Stimulated activated CD4-positive, alpha-beta T cell treated with anti-CD3 and anti-CD28 coated beads, Interleukin-12 subunit alpha, Interleukin-12 subunit beta, amount 100 ng/mL, for 24 hours (primary cell): ENCODE measurements at regions not wholly inside any gene's neighbourhood (a gene's known extent, or its start where the extent isn't known, plus 50 kb on each side); places are given as distances from the start of the nearest gene placed in this dataset.
"Not testable (repeated sequence)": the region's sequence is repeated elsewhere in the genome, so short reads cannot be mapped to it uniquely, and the experiment has no call there.

ENCODE experiments used
- DNase-seq, 2 experiments: peaks; one replicate each; pipeline ENCODE4 v3.0.0-alpha.2; 2020; ENCODE audit warnings: low read depth in 2 of 2

DNA sequence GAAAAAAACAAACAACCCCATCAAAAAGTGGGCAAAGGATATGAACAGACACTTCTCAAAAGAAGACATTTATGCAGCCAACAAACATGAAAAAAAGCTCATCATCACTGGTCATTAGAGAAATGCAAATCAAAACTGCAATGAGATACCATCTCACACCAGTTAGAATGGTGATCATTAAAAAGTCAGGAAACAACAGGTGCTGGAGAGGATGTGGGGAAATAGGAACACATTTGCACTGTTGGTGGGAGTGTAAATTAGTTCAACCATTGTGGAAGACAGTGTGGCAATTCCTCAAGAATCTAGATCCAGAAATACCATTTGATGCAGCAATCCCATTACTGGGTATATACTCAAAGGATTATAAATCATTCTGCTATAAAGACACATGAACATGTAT lies 85.5 kb upstream of the WSB1 start:
- DNase-seq: not testable (repeated sequence)

GRCh38 chr17:27209316-27209715 lies 84.6 kb upstream of the WSB1 start:
- DNase-seq: no peak

- DNase-seq: not testable (repeated sequence)
Observed at GRCh38 chr17:27210809-27211208, 83.1 kb upstream of the WSB1 start.

- no peak for DNase-seq
Observed at GRCh38 chr17:27216836-27217235, 77.1 kb upstream of the WSB1 start.

DNA sequence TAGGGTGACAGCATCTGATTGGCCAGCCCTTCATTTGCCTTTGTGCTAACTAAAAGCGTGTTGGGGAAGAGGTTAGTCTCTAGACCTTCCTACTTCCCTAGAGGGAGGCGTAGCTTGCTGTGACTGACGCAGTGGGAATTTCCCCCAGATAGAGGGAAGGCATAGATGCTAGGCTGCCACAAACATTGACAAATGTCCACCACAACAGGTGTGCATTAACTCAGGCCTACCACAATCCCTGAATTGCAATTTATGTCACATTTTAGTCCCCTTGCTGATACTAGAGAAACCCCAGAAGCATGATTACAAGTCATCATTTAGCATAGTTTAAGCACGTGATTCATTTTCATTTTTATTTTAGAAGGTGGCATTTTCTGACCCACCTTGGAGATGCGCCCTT lies 76.3 kb upstream of the WSB1 start:
- no peak for DNase-seq

DNA sequence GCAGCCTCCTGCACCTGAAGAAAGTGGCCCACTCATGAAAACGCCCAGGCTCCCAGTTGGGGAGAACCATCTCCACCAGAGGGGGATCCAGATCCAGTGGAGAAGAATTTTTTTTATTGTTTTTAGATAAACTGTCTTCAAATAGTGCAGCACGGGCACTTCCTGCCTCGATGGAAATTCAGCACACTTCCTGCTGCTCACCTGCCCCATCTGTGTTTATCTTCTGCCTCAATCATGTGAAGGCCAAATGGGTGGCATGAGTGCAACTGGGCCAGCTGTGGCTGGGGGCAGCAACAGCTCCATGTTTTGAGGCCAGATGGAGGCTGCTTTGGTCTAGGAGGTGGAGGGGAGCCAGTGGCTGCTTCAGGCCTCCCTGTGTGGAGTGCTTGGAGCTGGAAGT lies 75.9 kb upstream of the WSB1 start:
- no peak for DNase-seq

- no peak for DNase-seq
Observed at GRCh38 chr17:27218719-27219488, 75.0 kb upstream of the WSB1 start.

GRCh38 chr17:27222515-27222914 lies 71.4 kb upstream of the WSB1 start:
- no peak for DNase-seq

DNA sequence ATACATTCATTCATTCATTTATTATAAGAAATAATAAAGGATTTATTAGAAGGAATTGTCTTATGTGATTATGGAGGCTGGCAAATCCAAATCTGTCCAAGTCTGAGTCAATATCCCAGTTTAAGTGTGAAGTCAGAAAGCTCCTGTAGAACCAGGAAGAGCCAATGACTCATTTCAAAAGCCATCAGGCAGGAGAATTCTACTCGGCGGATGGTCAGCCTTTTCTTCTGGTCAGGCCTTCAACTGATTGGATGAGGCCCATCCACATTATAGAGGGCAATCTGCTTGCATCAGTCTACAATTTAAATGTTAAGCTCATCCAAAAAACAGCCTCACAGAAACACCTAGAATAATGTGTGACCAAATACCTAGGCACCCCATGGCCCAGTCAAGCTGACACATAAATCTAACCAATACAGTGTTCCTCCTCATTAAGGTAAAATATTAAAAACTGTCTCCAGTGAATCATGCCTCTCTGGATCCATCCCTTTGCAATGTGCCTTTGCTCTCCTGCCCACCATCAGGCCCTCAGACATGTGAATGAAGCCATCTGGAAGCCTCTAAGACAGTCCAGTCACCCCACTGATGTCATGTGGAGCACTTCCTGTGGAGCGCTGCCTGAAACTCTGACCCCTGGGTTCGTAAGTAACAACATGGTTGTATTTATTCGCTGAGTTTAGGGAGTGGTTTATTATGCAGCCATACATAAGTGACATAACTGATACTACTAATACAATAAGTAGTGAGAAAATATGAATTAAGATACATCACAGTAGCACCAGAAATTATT lies 69.2 kb upstream of the WSB1 start:
- no peak for DNase-seq

- DNase-seq: no peak
Observed at GRCh38 chr17:27226611-27227230, 67.2 kb upstream of the WSB1 start.

- no peak for DNase-seq
Observed at GRCh38 chr17:27230996-27231395, 62.9 kb upstream of the WSB1 start.

GRCh38 chr17:27232328-27232727 lies 61.6 kb upstream of the WSB1 start:
- DNase-seq: no peak

DNA sequence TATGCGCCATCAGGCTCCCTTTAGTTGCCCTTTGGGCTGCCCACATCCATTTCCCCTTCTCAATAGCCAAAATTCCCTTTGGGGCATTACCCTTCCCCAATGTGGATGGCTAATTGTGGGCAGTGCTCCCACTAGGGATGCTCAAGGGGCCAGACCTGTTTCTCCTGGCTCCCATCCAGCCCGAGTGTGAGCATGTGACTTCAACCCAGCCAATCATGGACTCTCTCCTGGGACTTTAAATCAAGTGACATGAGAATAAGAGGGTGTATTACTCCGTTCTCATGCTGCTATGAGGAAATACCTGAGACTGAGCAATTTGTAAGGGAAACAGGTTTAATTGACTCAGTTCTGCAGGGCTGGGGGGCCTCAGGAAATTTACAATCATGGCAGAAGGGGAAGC lies 60.9 kb upstream of the WSB1 start:
- DNase-seq: no peak

- DNase-seq: no peak
Observed at GRCh38 chr17:27233776-27234175, 60.1 kb upstream of the WSB1 start.

GRCh38 chr17:27236717-27237315 lies 57.1 kb upstream of the WSB1 start:
- DNase-seq: peak; percentile 46 to 76

DNA sequence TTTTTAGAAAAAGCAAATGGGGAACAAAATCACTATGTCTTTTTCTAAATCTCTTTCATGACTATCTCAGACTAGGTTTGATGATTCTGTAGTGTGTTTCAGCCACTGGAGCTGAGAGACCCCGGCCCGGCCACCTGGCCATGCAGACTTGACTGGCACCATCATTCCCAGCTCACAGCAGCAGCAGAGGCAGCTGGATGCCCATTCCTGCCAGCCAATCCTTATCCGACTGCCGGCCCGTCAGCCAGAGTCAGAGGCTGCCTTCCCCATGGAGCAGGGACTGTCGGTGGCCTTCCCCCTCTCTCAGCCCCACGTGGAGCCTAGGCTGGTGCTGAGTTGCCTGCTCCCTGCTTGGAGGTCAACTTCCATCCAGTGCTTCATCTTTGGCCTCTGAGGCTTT lies 56.0 kb upstream of the WSB1 start:
- DNase-seq: no peak

DNA sequence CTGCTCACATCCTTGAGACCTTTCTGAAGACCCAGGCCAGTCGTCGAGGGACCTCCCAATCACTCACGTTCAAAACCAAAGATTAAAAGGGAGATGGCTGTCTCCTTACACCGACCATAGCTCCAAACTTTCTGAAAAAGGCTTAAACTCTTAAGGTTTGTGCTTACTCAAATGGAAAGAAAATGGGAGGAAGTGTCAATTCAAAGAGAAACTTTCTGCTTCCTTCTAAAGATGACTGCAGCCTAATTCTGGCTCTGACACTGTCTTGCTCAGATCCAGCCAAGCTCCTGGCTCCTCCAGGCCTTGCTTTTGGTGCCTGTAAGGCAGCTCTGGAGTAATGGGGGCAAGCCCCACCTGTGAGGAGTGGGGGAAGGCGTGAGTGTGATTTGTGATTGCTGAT lies 54.9 kb upstream of the WSB1 start:
- no peak for DNase-seq

- no peak for DNase-seq
Observed at GRCh38 chr17:27239584-27239983, 54.3 kb upstream of the WSB1 start.

DNA sequence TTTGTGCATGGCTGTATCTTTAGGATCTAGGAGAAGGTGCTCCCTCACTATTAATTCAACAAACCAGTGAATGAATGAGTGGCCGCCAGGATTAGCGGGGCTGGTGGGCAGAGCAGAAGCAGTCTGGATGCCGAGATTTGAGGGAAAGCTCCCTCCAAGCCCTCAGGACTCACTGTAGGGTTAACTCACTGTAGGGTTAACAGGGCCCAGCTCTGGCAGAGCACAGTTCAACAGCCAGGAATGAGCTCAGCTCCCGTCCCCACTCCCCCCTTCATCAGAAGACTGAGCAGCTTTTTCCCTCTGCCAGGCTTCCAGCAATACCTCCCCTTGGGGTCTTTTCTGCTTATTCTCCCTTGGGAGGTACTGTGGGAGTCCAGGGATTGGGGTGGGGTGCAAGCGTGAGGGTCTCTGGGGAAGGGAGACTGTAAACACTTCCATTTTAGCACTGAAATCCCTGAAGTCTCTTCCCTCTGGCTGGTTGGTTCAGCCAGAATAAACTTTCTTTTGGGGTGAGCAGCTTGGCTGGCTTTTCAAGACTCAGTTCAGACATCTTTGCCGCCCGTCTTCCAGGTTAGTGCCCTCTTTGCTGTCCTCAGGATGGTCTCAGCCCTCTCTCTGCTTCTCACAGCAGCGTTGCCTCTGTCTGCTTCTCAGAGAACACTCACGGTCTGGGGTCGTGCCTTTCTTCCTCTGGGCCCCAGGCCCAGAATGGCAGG lies 53.7 kb upstream of the WSB1 start:
- no peak for DNase-seq

DNA sequence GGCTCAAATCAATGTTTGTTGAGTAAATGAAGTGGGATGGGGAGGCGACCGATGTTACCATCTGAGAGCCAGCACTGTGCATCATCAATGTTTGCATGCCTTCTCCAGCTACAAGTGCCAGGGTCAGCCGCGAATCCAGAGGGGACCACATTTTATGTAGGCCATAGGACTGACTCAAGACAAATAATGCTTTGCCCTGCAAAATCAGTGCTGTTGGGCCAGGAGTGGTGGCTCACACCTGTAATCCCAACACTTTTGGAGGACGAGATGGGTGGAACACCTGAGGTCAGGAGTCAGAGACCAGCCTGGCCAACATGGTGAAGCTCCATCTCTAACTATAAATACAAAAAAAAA lies 53.1 kb upstream of the WSB1 start:
- no peak for DNase-seq

DNA sequence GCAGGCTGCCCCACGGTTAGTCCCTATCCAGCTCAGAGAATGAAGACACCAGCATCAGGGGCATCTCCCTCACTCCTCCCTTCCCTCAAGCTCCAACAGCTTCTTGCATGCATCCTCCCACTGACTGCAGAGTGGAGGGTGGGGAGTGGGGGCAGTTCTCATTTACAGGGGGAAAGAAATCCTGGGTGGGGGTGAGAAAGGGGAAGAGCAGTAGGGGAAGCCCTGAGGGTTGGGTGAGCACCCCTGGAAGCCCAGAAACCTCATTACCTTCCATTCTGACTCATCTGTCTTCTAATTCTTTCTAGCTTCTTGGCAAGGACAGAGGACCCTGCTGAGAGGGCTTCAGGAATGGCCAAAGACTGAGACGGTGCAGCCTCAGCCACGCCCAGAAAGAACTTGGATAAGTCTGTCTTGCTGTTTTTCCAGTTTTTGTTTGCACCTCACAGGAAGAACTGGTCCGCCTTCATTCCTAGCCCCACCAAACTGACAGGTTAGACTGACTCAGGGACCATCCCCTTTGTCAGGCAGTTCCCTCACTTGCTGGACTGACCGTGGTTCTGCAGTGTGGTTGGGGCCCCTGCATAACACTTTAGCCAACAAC lies 52.5 kb upstream of the WSB1 start:
- no peak for DNase-seq

GRCh38 chr17:27242951-27243350 lies 51.0 kb upstream of the WSB1 start:
- DNase-seq: no peak
